ENCODE measurements at regions not wholly inside any gene's neighbourhood (a gene's known extent, or its start where the extent isn't known, plus 50 kb on each side); places are given as distances from the start of the nearest gene placed in this dataset.

GRCh38 chr20:2238601-2239000 is 57.2 kb upstream of the TGM3 start:
- no peak overlapping the region for H3K27ac Mint-ChIP-seq
- intact Hi-C loops (cut with DNase I, micrococcal nuclease) = no loop called here
- peaks cover 7% of the 10 kb centered on the region for H3K27me3 Mint-ChIP-seq
- ChIA-PET POLR2A (no interaction called here), CTCF (interaction anchor here (1.4 kb wide), 1 partner anchor 13 kb away, joined by 3 read pairs; no protein-coding TSS in a partner anchor)
- ATAC-seq (no peak), DNase-seq (no peak)
- no peaks in the 10 kb centered on the region for H3K36me3 Mint-ChIP-seq (ENCODE audit: low read depth)
- no peaks in the 10 kb centered on the region for H3K4me1 Mint-ChIP-seq
- no peak overlapping the region for H3K4me3 Mint-ChIP-seq
- no peaks in the 10 kb centered on the region for H3K9me3 Mint-ChIP-seq (ENCODE audit: low read depth)

GRCh38 chr20:2240835-2241234 is 55.0 kb upstream of the TGM3 start:
- Mint-ChIP-seq H3K27ac (no peak overlapping the region), H3K4me3 (no peak overlapping the region), H3K36me3 (ENCODE audit: low read depth) (no peaks in the 10 kb centered on the region), H3K4me1 (no peaks in the 10 kb centered on the region), H3K9me3 (ENCODE audit: low read depth) (no peaks in the 10 kb centered on the region), H3K27me3 (peaks cover 7% of the 10 kb centered on the region)
- ChIA-PET CTCF (no interaction called here), POLR2A (interaction anchor here (0.6 kb wide), 1 partner anchor 158 kb away, joined by 3 read pairs; no protein-coding TSS in a partner anchor)
- no peak for DNase-seq
- no peak for ATAC-seq
- intact Hi-C loops (cut with DNase I, micrococcal nuclease) = no loop called here

- Mint-ChIP-seq H3K27me3 (peaks cover 8% of the 10 kb centered on the region), H3K4me3 (no peak overlapping the region), H3K27ac (no peak overlapping the region), H3K9me3 (ENCODE audit: low read depth) (no peaks in the 10 kb centered on the region), H3K4me1 (no peaks in the 10 kb centered on the region), H3K36me3 (ENCODE audit: low read depth) (no peaks in the 10 kb centered on the region)
- ChIA-PET POLR2A (no interaction called here), CTCF (no interaction called here)
- intact Hi-C loops (cut with DNase I, micrococcal nuclease) = no loop called here
- ATAC-seq (no peak), DNase-seq (no peak)
Observed at GRCh38 chr20:2242678-2243077, 53.1 kb upstream of the TGM3 start.

- Mint-ChIP-seq H3K4me3 (no peak overlapping the region), H3K27ac (no peak overlapping the region), H3K27me3 (peaks cover 8% of the 10 kb centered on the region), H3K9me3 (ENCODE audit: low read depth) (no peaks in the 10 kb centered on the region), H3K4me1 (no peaks in the 10 kb centered on the region), H3K36me3 (ENCODE audit: low read depth) (no peaks in the 10 kb centered on the region)
- intact Hi-C loops (cut with DNase I, micrococcal nuclease) = no loop called here
- ChIA-PET CTCF (no interaction called here), POLR2A (no interaction called here)
- ATAC-seq = no peak
- DNase-seq = no peak
Observed at GRCh38 chr20:2244523-2244922, 51.3 kb upstream of the TGM3 start.

- CTCF ChIA-PET = no interaction called here
- Mint-ChIP-seq H3K36me3 (ENCODE audit: low read depth) (no peaks in the 10 kb centered on the region), H3K4me3 (no peak overlapping the region), H3K4me1 (no peaks in the 10 kb centered on the region), H3K9me3 (ENCODE audit: low read depth) (no peaks in the 10 kb centered on the region), H3K27me3 (peaks cover 8% of the 10 kb centered on the region), H3K27ac (no peak overlapping the region)
- no peak for DNase-seq
- intact Hi-C loops (cut with DNase I, micrococcal nuclease) = no loop called here
- POLR2A ChIA-PET = no interaction called here
- no peak for ATAC-seq
Observed at GRCh38 chr20:2244993-2245392, 50.8 kb upstream of the TGM3 start.

- intact Hi-C loops (cut with DNase I, micrococcal nuclease) = no loop called here
- H3K9me3 Mint-ChIP-seq (ENCODE audit: low read depth) = no peaks in the 10 kb centered on the region
- H3K27me3 Mint-ChIP-seq = peaks cover 8% of the 10 kb centered on the region
- no peaks in the 10 kb centered on the region for H3K4me1 Mint-ChIP-seq
- ChIA-PET POLR2A (no interaction called here), CTCF (interaction anchor here (2.5 kb wide), 1 partner anchor 10 kb away, joined by 11 read pairs; no protein-coding TSS in a partner anchor)
- H3K36me3 Mint-ChIP-seq (ENCODE audit: low read depth) = no peaks in the 10 kb centered on the region
- ATAC-seq (no peak), DNase-seq (no peak)
- H3K4me3 Mint-ChIP-seq = no peak overlapping the region
- H3K27ac Mint-ChIP-seq = no peak overlapping the region
Observed at GRCh38 chr20:2245637-2246036, 50.2 kb upstream of the TGM3 start.
